GM18519 (cell line): ENCODE measurements at regions not wholly inside any gene's neighbourhood (a gene's known extent, or its start where the extent isn't known, plus 50 kb on each side); places are given as distances from the start of the nearest gene placed in this dataset.

Experiments used
- ATAC-seq: cut with Tn5 transposase; IDR thresholded peaks from one replicate; pipeline ENCODE4 v1.9.1; 2021; ENCODE audit warnings: mild to moderate bottlenecking, moderate library complexity; ENCODE audit not compliant: unreplicated experiment, low FRiP score

GRCh38 chr4:19133315-19133714 lies 1111.8 kb upstream of the LCORL start:
- ATAC-seq, result no peak

GRCh38 chr4:19130866-19131265 lies 1109.3 kb upstream of the LCORL start:
- ATAC-seq, result no peak

GRCh38 chr4:19128176-19128575 lies 1106.6 kb upstream of the LCORL start:
- no peak for ATAC-seq

GRCh38 chr4:19126903-19127302 lies 1105.3 kb upstream of the LCORL start:
- no peak for ATAC-seq

GRCh38 chr4:19123681-19124080 lies 1102.1 kb upstream of the LCORL start:
- no peak for ATAC-seq

GRCh38 chr4:19119904-19120560 lies 1098.5 kb upstream of the LCORL start:
- no peak for ATAC-seq

GRCh38 chr4:19117022-19117421 lies 1095.5 kb upstream of the LCORL start:
- ATAC-seq, result no peak

GRCh38 chr4:19104176-19104575 lies 1082.6 kb upstream of the LCORL start:
- no peak for ATAC-seq

- no peak for ATAC-seq
Measured at GRCh38 chr4:19095491-19096046, 1074.0 kb upstream of the LCORL start.

- no peak for ATAC-seq
Measured at GRCh38 chr4:19093951-19094350, 1072.4 kb upstream of the LCORL start.

- no peak for ATAC-seq
Measured at GRCh38 chr4:19092797-19093196, 1071.2 kb upstream of the LCORL start.

- no peak for ATAC-seq
Measured at GRCh38 chr4:19074036-19074435, 1052.5 kb upstream of the LCORL start.

- no peak for ATAC-seq
Measured at GRCh38 chr4:19063662-19064061, 1042.1 kb upstream of the LCORL start.

GRCh38 chr4:19054916-19055315 lies 1033.4 kb upstream of the LCORL start:
- no peak for ATAC-seq

- ATAC-seq, result no peak
Measured at GRCh38 chr4:19051831-19052230, 1030.3 kb upstream of the LCORL start.

GRCh38 chr4:19047279-19047880 lies 1025.8 kb upstream of the LCORL start:
- ATAC-seq, result no peak

- no peak for ATAC-seq
Measured at GRCh38 chr4:19039816-19040215, 1018.3 kb upstream of the LCORL start.

GRCh38 chr4:19038231-19038630 lies 1016.7 kb upstream of the LCORL start:
- ATAC-seq, result no peak

- no peak for ATAC-seq
Measured at GRCh38 chr4:19033816-19034733, 1012.5 kb upstream of the LCORL start.

GRCh38 chr4:19030536-19030935 lies 1009.0 kb upstream of the LCORL start:
- no peak for ATAC-seq

GRCh38 chr4:19030048-19030447 lies 1008.5 kb upstream of the LCORL start:
- ATAC-seq, result no peak
